Brain microvascular endothelial cell (primary cell): ENCODE measurements at regions not wholly inside any gene's neighbourhood (a gene's known extent, or its start where the extent isn't known, plus 50 kb on each side); places are given as distances from the start of the nearest gene placed in this dataset.

Experiments
- DNase-seq: peaks from one replicate; pipeline ENCODE4 v3.0.0-alpha.2; 2020
- H3K27ac ChIP-seq: fragments of 250-450 bp; sonication (Bioruptor Pico); 2 replicates; pipeline ENCODE4 v1.5.1; 2020; ENCODE audit warnings: mild to moderate bottlenecking, moderate library complexity
- H3K27me3 ChIP-seq: fragments of 250-450 bp; sonication (Bioruptor Pico); replicated peaks from 2 replicates; pipeline ENCODE4 v1.5.1; 2020; ENCODE audit warnings: mild to moderate bottlenecking
- H3K36me3 ChIP-seq: fragments of 250-450 bp; sonication (Bioruptor Pico); replicated peaks from 2 replicates; pipeline ENCODE4 v1.5.1; 2020; ENCODE audit warnings: mild to moderate bottlenecking
- H3K4me3 ChIP-seq: 2 replicates; pipeline ENCODE4 v1.5.1; 2011; ENCODE audit warnings: low read depth, mild to moderate bottlenecking, control low read depth, low read length, moderate library complexity
- CTCF ChIP-seq: IDR thresholded peaks from 2 replicates; pipeline ENCODE4 v1.5.1; 2011; ENCODE audit warnings: low read depth, mild to moderate bottlenecking, moderate library complexity, low read length, control low read depth, inconsistent platforms; ENCODE audit errors: missing control alignments
- in situ Hi-C: cut with HindIII; loops from 2 replicates; pipeline ENCODE4 v1.10.0; 2017; ENCODE audit warnings: low sequenced_read_pairs, low pct_ligation_motif_present

- no peaks in the 10 kb centered on the region for H3K36me3 ChIP-seq
- TF ChIP-seq CTCF: no peak
- in situ Hi-C loops: no loop called here
These were observed 105.1 kb upstream of the SIX2 start for GRCh38 chr2:45114221-45114955.

GRCh38 chr2:45112750-45113149, 103.5 kb upstream of the SIX2 start:
- no peak overlapping the region for H3K4me3 ChIP-seq
- no peak for DNase-seq

More at GRCh38 chr2:45114221-45114955, 105.1 kb upstream of the SIX2 start:
- Histone ChIP-seq H3K4me3 (no peak overlapping the region), H3K27me3 (no peaks in the 10 kb centered on the region), H3K27ac (no peak overlapping the region)
- no peak for DNase-seq

GRCh38 chr2:45105050-45105582, 95.9 kb upstream of the SIX2 start:
- in situ Hi-C loops: no loop called here
- no peak for TF ChIP-seq CTCF
- no peaks in the 10 kb centered on the region for H3K36me3 ChIP-seq
- H3K27ac ChIP-seq: no peak overlapping the region
- DNase-seq: no peak
- H3K27me3 ChIP-seq: no peaks in the 10 kb centered on the region
- no peak overlapping the region for H3K4me3 ChIP-seq

More at GRCh38 chr2:45112750-45113149, 103.5 kb upstream of the SIX2 start:
- Histone ChIP-seq H3K36me3 (no peaks in the 10 kb centered on the region), H3K27ac (no peak overlapping the region), H3K27me3 (no peaks in the 10 kb centered on the region)
- in situ Hi-C loops: no loop called here
- TF ChIP-seq CTCF: no peak

- H3K36me3 ChIP-seq: no peaks in the 10 kb centered on the region
- peak; percentile 5 for TF ChIP-seq CTCF
- no peak overlapping the region for H3K27ac ChIP-seq
- no peak for DNase-seq
- in situ Hi-C loops: no loop called here
- H3K27me3 ChIP-seq: no peaks in the 10 kb centered on the region
- no peak overlapping the region for H3K4me3 ChIP-seq
These were observed 95.2 kb upstream of the SIX2 start for GRCh38 chr2:45104429-45104828.

- H3K4me3 ChIP-seq: no peak overlapping the region
- DNase-seq: no peak
- H3K36me3 ChIP-seq: no peaks in the 10 kb centered on the region
- in situ Hi-C loops: no loop called here
- no peak for TF ChIP-seq CTCF
- no peaks in the 10 kb centered on the region for H3K27me3 ChIP-seq
- H3K27ac ChIP-seq: no peak overlapping the region
These were observed 94.4 kb upstream of the SIX2 start for GRCh38 chr2:45103351-45104345.
